Right lobe of liver (tissue), 4 donors: ENCODE measurements at regions not wholly inside any gene's neighbourhood (a gene's known extent, or its start where the extent isn't known, plus 50 kb on each side); places are given as distances from the start of the nearest gene placed in this dataset.

ENCODE experiments used
- POLR2A ChIP-seq: fragments of 450-650 bp; IDR thresholded peaks from one replicate; pipeline ENCODE4 v1.6.1; 2017; ENCODE audit warnings: antibody characterized with exemption, mild to moderate bottlenecking
- TF ChIP-seq, protein P1 (sequence below), 4 donors: fragments of 200-600 bp in 3 of 4; fragments of 450-650 bp in 1 of 4; IDR thresholded peaks; one replicate each; pipeline versions ENCODE4 v1.5.1 to v1.8.0; 2016 to 2022; ENCODE audit warnings: antibody characterized with exemption in 4 of 4, mild to moderate bottlenecking in 2 of 4
- donor health status: DM: no; HTN: no; CAD: no.
- donor health status: DM: no; HTN: no; CAD: no.
- donor health status: DM: no; HTN: yes; CAD: no.

DNA sequence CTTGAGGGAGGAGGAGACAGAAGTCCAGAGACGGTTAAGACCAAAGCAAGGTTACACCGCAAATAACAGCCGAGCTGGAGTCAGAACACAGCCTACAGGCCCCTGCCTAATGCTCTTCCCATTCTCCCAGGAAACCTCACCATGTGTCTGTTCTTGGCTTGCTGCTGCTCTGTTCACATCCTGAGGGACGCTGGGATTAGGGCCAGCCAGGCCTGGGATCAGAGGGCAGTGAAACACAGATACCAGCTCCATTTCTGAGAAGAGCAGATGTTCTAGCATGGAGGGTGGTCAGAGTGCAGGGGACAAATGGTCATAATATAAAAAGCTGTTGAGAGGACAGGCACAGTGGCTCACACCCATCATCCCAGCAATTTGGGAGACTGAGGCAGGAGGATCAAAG, 124.8 kb upstream of the LARP1 start:
- TF ChIP-seq, protein P1, sequence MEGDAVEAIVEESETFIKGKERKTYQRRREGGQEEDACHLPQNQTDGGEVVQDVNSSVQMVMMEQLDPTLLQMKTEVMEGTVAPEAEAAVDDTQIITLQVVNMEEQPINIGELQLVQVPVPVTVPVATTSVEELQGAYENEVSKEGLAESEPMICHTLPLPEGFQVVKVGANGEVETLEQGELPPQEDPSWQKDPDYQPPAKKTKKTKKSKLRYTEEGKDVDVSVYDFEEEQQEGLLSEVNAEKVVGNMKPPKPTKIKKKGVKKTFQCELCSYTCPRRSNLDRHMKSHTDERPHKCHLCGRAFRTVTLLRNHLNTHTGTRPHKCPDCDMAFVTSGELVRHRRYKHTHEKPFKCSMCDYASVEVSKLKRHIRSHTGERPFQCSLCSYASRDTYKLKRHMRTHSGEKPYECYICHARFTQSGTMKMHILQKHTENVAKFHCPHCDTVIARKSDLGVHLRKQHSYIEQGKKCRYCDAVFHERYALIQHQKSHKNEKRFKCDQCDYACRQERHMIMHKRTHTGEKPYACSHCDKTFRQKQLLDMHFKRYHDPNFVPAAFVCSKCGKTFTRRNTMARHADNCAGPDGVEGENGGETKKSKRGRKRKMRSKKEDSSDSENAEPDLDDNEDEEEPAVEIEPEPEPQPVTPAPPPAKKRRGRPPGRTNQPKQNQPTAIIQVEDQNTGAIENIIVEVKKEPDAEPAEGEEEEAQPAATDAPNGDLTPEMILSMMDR (IDR thresholded peaks at IDR 0.05): no peak
- TF ChIP-seq POLR2A: no peak
